ENCODE measurements at regions not wholly inside any gene's neighbourhood (a gene's known extent, or its start where the extent isn't known, plus 50 kb on each side); places are given as distances from the start of the nearest gene placed in this dataset.

GRCh38 chr14:98507264-98507663 lies 764.7 kb downstream of the BCL11B start:
- ATAC-seq: no peak
- no peak overlapping the region for H3K27ac ChIP-seq
- H3K27me3 ChIP-seq: peaks cover 10% of the 10 kb centered on the region
- 39 to 51% methylated on average over 2 of the region's 2 CpGs for WGBS, 2 donors (ENCODE audit: low coverage in 1 of 2)
- no peak overlapping the region for H3K4me3 ChIP-seq
- no peaks in the 10 kb centered on the region for H3K4me1 ChIP-seq
- TF ChIP-seq POLR2A (IDR thresholded peaks at IDR 0.05) (no peak), POLR2AphosphoS5 (IDR thresholded peaks at IDR 0.05) (no peak), EP300 (IDR thresholded peaks at IDR 0.05) (no peak)
- TF ChIP-seq, protein P1, sequence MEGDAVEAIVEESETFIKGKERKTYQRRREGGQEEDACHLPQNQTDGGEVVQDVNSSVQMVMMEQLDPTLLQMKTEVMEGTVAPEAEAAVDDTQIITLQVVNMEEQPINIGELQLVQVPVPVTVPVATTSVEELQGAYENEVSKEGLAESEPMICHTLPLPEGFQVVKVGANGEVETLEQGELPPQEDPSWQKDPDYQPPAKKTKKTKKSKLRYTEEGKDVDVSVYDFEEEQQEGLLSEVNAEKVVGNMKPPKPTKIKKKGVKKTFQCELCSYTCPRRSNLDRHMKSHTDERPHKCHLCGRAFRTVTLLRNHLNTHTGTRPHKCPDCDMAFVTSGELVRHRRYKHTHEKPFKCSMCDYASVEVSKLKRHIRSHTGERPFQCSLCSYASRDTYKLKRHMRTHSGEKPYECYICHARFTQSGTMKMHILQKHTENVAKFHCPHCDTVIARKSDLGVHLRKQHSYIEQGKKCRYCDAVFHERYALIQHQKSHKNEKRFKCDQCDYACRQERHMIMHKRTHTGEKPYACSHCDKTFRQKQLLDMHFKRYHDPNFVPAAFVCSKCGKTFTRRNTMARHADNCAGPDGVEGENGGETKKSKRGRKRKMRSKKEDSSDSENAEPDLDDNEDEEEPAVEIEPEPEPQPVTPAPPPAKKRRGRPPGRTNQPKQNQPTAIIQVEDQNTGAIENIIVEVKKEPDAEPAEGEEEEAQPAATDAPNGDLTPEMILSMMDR (IDR thresholded peaks at IDR 0.05): no peak
- H3K36me3 ChIP-seq: no peaks in the 10 kb centered on the region
- H3K9me3 ChIP-seq: peaks cover 0 to 8% (median 0%) of the 10 kb centered on the region in 3 donors

DNA sequence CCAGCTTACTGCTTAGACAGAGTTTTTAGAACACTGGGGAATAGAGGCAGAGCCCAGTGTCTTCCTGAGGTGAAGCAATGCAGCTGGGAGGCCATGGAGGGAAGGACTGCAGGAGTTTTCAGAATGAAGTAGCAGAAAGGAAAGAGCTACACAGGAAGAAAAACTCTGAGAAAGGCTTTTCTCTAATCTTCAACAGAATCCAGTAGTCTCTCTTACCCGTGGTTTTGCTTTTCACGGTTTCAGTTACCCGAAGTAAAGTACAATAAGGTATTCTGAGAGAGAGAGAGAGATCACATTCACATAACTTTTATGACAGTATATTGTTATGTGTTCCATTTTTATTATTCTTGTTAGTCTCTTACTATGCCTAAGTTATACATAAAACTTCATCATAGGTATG lies 761.6 kb downstream of the BCL11B start:
- Histone ChIP-seq H3K36me3 (no peaks in the 10 kb centered on the region), H3K4me1 (no peaks in the 10 kb centered on the region), H3K27ac (no peak overlapping the region), H3K9me3 (peaks cover 0 to 8% (median 0%) of the 10 kb centered on the region in 3 donors), H3K27me3 (peaks cover 12% of the 10 kb centered on the region), H3K4me3 (no peak overlapping the region)
- TF ChIP-seq EP300 (IDR thresholded peaks at IDR 0.05): no peak
- TF ChIP-seq, protein P1 (IDR thresholded peaks at IDR 0.05): no peak
- no peak for TF ChIP-seq POLR2AphosphoS5 (IDR thresholded peaks at IDR 0.05)
- TF ChIP-seq POLR2A (IDR thresholded peaks at IDR 0.05): no peak
- no peak for ATAC-seq
- 90 to 91% methylated on average over 3 of the region's 3 CpGs for WGBS, 2 donors (ENCODE audit: low coverage in 1 of 2)

DNA sequence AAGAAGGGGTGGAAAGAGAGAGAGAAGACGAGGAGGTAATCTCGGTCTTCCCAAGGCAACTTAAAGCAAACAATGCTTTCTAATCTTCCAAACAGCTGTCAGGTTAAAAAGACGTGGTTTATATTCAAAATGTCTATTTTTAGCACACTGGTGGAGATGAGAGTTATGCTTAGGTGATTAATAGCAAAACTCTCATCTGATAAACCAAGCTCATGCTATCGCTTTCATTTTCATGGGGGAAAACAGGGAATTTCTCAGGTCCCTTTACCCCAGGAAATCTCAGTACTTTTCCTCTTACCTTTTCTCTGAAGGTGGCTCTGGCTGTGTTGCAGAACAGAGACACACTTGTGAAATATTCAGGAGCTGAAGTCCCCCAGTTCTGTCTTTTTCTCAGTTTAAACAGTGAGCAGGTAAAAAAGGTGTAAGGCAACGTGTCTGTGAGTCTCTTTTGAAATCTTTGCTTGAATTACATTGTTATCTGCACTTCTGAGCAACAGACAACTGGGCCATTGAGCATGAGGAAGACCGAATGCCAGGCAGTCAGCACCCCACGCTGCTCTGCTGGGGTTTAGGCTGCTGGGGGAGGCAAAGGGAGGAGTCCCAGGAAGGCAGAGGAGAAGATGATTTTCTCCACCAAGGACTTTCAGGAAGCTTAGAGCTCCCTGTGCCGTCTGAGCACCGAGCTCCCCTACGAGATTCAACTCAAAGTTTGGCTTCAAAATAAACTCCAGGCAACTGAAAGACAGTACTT lies 759.3 kb downstream of the BCL11B start:
- peaks cover 0 to 8% (median 0%) of the 10 kb centered on the region in 3 donors for H3K9me3 ChIP-seq
- H3K27me3 ChIP-seq: peaks cover 7% of the 10 kb centered on the region
- H3K27ac ChIP-seq: no peak overlapping the region
- no peaks in the 10 kb centered on the region for H3K36me3 ChIP-seq
- no peak overlapping the region for H3K4me3 ChIP-seq
- no peak for ATAC-seq
- H3K4me1 ChIP-seq: no peaks in the 10 kb centered on the region
- WGBS, 2 donors (ENCODE audit: low coverage in 1 of 2): 21 to 31% methylated on average over 6 to 10 of the region's 10 CpGs
- TF ChIP-seq, protein P1 (IDR thresholded peaks at IDR 0.05): no peak
- no peak for TF ChIP-seq EP300 (IDR thresholded peaks at IDR 0.05)
- no peak for TF ChIP-seq POLR2A (IDR thresholded peaks at IDR 0.05)
- TF ChIP-seq POLR2AphosphoS5 (IDR thresholded peaks at IDR 0.05): no peak

- TF ChIP-seq POLR2A (IDR thresholded peaks at IDR 0.05) (no peak), POLR2AphosphoS5 (IDR thresholded peaks at IDR 0.05) (no peak), EP300 (IDR thresholded peaks at IDR 0.05) (no peak)
- TF ChIP-seq, protein P1 (IDR thresholded peaks at IDR 0.05): no peak
- H3K4me3 ChIP-seq: no peak overlapping the region
- peaks cover 14% of the 10 kb centered on the region for H3K27me3 ChIP-seq
- H3K9me3 ChIP-seq: peaks cover 0 to 8% (median 0%) of the 10 kb centered on the region in 3 donors
- H3K36me3 ChIP-seq: no peaks in the 10 kb centered on the region
- 50 to 66% methylated on average over 3 of the region's 3 CpGs for WGBS, 2 donors (ENCODE audit: low coverage in 1 of 2)
- no peak for ATAC-seq
- no peak overlapping the region for H3K27ac ChIP-seq
- no peaks in the 10 kb centered on the region for H3K4me1 ChIP-seq
These were observed 758.4 kb downstream of the BCL11B start for GRCh38 chr14:98513558-98513957.

DNA sequence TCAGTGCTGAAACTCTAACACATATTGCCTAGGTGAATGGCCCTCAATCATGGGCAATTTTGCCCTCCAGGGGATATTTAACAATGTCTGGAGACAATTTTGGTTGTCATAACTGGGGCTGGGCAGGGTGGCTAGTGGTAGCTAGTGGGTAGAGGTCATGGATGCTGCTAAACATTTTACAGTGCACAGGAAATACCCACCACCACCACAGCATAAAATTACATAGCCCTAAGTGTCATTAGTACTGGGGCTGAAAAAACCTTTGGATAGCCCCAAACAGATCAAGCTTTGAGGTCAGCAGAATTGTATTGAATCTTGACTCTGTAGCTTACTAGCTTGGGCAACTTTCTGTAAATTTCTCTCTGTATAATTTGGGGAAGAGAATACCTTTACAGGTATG lies 758.0 kb downstream of the BCL11B start:
- H3K9me3 ChIP-seq: peaks cover 0 to 8% (median 0%) of the 10 kb centered on the region in 3 donors
- ATAC-seq: no peak

More for the DNA sequence above, 758.0 kb downstream of the BCL11B start:
- H3K36me3 ChIP-seq: no peaks in the 10 kb centered on the region
- H3K27me3 ChIP-seq: peaks cover 17% of the 10 kb centered on the region
- H3K4me3 ChIP-seq: no peak overlapping the region
- H3K27ac ChIP-seq: no peak overlapping the region
- TF ChIP-seq, protein P1 (IDR thresholded peaks at IDR 0.05): no peak
- TF ChIP-seq EP300 (IDR thresholded peaks at IDR 0.05): no peak
- no peak for TF ChIP-seq POLR2AphosphoS5 (IDR thresholded peaks at IDR 0.05)
- H3K4me1 ChIP-seq: no peaks in the 10 kb centered on the region
